IgD-negative memory B cell (primary cell): ENCODE measurements at regions not wholly inside any gene's neighbourhood (a gene's known extent, or its start where the extent isn't known, plus 50 kb on each side); places are given as distances from the start of the nearest gene placed in this dataset.
"Not testable (repeated sequence)": the region's sequence is repeated elsewhere in the genome, so short reads cannot be mapped to it uniquely, and the experiment has no call there.

Experiments used
- H3K27ac Mint-ChIP-seq, 3 donors: one replicate each; pipeline ENCODE4 v1.8.0; 2020 to 2022; ENCODE audit warnings: mild to moderate bottlenecking in 3 of 3, mixed read lengths in 3 of 3, moderate library complexity in 1 of 3
- H3K27me3 Mint-ChIP-seq: one replicate; pipeline ENCODE4 v1.8.0; 2021; ENCODE audit warnings: mixed read lengths
- H3K36me3 Mint-ChIP-seq: one replicate; pipeline ENCODE4 v1.8.0; 2020; ENCODE audit warnings: mild to moderate bottlenecking, mixed read lengths
- H3K4me1 Mint-ChIP-seq, 3 donors: one replicate each; pipeline ENCODE4 v1.8.0; 2020 to 2022; ENCODE audit warnings: mixed read lengths in 3 of 3, mild to moderate bottlenecking in 1 of 3
- H3K4me3 Mint-ChIP-seq, 4 donors: one replicate each; pipeline ENCODE4 v1.8.0; 2020 to 2022; ENCODE audit warnings: mild to moderate bottlenecking in 4 of 4, mixed read lengths in 4 of 4, moderate library complexity in 3 of 4
- H3K9me3 Mint-ChIP-seq, 3 donors: one replicate each; pipeline ENCODE4 v1.8.0; 2020 to 2021; ENCODE audit warnings: mixed read lengths in 3 of 3, mild to moderate bottlenecking in 1 of 3

DNA sequence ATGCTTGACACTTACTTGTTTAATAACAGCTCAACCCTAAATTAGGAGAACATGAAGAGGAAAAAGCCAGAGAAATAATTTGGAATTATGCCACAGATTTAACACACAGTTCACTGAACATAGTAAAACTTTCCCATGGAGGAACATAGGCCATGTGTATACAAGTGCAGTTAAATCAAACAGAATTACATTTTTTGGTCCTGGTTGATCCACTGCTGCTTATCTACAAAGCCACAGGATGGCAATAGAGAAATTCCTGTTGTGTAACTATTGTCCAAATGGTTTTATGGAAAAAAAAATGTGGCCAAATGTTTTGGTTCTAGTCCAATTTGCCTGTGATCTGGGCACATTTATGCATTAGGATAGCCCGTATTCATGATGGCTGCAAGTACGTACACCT lies 136.8 kb downstream of the ALDH8A1 start:
- no peaks in the 10 kb centered on the region for H3K9me3 Mint-ChIP-seq
- no peak overlapping the region for H3K4me3 Mint-ChIP-seq
- H3K4me1 Mint-ChIP-seq = no peaks in the 10 kb centered on the region
- H3K36me3 Mint-ChIP-seq = no peaks in the 10 kb centered on the region
- no peaks in the 10 kb centered on the region for H3K27me3 Mint-ChIP-seq
- no peak overlapping the region for H3K27ac Mint-ChIP-seq

DNA sequence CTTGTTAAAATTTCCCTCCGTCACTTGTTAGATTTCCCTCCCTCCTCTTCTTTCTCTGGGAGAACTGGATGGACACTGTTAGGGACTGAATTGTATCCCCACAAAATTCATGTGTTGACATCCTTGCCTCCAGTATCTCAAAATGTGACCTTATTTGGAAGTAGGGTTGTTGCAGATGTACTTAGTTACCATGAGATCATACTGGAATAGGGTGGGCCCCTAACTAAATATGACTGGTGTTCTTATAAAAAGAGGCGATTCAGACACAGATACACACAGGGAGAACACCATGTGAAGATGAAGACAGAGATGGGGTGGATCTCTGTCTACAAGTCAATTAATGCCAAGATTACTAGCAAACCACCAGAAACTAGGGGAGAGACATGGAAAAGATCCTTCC lies 139.5 kb downstream of the ALDH8A1 start:
- Mint-ChIP-seq H3K9me3 (no peaks in the 10 kb centered on the region), H3K4me3 (no peak overlapping the region)

DNA sequence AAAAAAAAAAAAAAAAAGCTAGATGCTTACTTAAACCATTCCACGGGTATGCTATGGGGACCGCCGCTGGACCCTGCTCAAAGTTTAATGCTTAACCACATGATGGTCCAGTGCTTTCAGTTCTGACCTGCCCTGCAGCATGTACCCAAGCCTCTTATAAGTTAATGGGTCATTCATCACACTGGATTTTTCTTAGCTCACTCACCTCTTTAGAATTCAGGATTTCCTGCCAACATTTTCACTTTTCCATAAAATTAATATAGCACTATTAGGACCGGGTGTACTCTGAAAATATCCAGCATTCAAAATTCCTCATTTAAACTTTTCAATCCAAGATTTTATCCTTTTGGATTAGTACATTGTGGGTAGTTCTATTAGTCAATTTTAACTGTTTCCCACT lies 140.8 kb downstream of the ALDH8A1 start:
- Mint-ChIP-seq H3K4me3 (no peak overlapping the region), H3K27me3 (peaks cover 2% of the 10 kb centered on the region), H3K9me3 (no peaks in the 10 kb centered on the region), H3K4me1 (no peaks in the 10 kb centered on the region), H3K36me3 (no peaks in the 10 kb centered on the region), H3K27ac (no peak overlapping the region)

More for the DNA sequence above, 139.5 kb downstream of the ALDH8A1 start:
- Mint-ChIP-seq H3K36me3 (no peaks in the 10 kb centered on the region), H3K4me1 (no peaks in the 10 kb centered on the region), H3K27ac (no peak overlapping the region), H3K27me3 (peaks cover 2% of the 10 kb centered on the region)

DNA sequence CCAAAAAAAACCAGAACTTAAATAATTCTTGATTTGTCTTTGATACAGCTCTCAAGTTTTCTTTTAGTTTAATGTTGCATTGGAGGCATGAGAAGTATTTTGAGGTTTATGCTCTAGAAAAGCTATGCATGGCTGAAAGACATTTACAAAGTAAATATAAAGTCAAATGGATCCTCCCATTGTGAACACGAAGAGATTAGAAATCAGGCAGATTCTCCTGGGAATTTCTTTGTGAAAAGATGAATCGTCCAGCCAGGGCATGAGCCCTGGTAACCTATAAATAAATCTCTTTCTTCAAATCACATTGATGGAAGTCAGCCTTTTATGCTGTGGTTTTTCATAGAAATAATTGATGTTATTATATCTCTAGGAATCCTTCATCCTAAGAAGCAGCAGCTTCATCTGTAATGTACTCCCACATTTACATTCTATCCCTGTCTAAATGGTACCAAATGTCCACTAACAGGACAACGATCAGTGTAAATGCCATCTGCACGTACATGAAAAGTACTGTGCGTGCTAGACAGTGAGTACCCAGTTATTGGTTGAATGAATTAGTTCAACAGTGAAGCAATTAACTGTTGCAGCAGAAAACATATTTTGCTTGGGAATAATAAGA lies 143.6 kb downstream of the ALDH8A1 start:
- no peaks in the 10 kb centered on the region for H3K4me1 Mint-ChIP-seq
- no peak overlapping the region for H3K4me3 Mint-ChIP-seq
- H3K27me3 Mint-ChIP-seq = peaks cover 2% of the 10 kb centered on the region
- no peak overlapping the region for H3K27ac Mint-ChIP-seq
- no peaks in the 10 kb centered on the region for H3K36me3 Mint-ChIP-seq
- no peaks in the 10 kb centered on the region for H3K9me3 Mint-ChIP-seq

DNA sequence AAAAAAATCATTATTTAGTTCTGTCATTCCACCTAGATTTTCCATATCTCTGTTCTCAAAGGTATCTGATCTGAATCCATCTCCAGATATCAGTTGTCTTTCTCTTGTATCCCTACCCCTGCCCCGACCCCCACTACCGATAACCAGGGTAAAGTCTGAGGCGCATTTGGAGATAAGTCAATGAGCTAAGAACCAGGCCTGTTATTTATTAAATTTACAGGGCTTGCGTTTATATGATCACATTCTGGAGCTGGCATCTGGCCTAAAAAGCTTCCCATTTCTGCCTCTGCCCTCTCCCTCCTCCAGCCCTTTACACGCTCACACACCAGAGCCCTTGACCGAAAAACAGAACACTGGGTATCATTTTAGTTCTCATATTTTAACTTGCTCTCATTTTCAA lies 144.7 kb downstream of the ALDH8A1 start:
- Mint-ChIP-seq H3K36me3 (no peaks in the 10 kb centered on the region), H3K4me3 (no peak overlapping the region), H3K9me3 (no peaks in the 10 kb centered on the region), H3K4me1 (no peaks in the 10 kb centered on the region), H3K27ac (no peak overlapping the region), H3K27me3 (peaks cover 2% of the 10 kb centered on the region)

DNA sequence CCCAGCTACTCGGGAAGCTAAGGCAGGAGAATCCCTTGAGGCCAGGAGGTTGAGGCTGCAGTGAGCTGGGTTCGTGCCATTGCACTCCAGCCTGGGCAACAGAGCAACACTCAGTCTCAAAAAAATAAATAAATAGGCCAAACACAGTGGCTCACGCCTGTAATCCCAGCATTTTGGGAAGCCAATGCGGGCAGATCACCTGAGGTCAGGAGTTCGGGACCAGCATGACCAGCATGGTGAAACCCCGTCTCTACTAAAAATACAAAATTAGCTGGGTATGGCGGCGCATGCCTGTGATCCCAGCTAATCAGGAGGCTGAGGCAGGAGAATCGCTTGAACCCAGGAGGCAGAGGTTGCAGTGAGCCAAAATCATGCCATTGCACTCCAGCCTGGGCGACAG lies 145.6 kb downstream of the ALDH8A1 start:
- H3K36me3 Mint-ChIP-seq, H3K9me3 Mint-ChIP-seq, H3K27ac Mint-ChIP-seq, H3K4me1 Mint-ChIP-seq, H3K27me3 Mint-ChIP-seq, H3K4me3 Mint-ChIP-seq: not testable (repeated sequence)

DNA sequence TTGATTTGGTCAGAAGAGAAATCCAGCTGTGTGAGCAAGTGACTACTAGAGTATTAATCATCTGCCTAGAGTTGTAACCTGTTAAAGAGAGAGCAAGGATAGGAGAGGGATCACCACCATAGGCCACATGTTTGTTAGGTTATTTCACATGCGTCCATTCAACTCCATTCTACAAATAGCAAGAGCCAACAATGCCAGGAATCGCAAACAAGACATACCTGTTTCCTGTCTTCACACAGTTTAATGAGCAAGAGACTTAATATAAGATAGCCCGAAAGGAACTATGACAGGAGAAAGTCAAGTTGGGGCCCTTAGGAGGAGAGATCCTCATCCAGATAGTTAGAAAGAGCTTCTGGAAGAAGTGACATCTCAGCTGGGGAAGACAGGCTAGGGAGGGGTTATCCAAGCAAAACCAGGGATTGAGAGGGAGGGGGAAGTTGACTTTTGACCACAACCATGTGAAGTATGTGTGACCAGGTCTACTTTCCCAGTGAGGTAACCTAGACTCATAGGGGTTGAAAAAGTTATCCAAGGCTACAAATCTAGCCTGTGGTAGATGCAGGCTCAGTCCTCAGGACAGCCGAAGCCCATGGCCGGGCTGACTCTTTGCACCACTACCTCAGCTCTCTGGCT lies 147.4 kb downstream of the ALDH8A1 start:
- Mint-ChIP-seq H3K27ac (no peak overlapping the region), H3K9me3 (no peaks in the 10 kb centered on the region), H3K36me3 (peaks cover 2% of the 10 kb centered on the region), H3K4me3 (no peak overlapping the region), H3K27me3 (peaks cover 2% of the 10 kb centered on the region), H3K4me1 (no peaks in the 10 kb centered on the region)

DNA sequence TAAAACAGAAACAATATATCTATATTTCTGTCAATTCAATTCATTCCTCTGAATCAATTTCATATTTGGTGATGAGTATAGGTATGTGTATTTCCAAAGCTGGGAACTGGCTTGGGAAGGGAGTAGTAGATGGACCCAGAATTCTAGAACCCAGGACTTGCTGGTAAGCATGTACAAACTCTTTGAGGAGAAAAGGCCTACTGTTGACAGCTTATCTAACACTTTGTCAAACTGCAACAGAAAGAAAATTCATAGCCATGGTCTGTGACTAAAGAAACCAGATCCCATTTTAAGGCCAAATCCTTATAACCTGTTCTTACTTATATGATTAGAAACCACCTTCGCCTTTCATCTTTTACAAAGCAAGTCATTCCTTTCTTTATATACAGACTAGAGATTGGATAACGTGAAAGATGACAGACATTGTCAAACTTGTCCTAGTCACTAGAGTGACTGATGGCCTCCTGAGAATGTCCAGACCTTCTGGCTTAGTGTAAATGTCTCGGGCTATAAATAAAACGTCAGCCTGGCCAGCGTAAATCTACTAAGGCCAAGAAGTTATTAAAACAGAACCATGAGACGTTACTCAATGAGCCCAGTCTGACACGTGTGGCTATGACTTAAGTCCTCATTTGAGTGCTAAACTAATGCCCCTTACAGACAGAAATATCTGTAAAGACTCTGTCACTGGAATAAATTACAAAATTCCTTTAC lies 152.3 kb downstream of the ALDH8A1 start:
- Mint-ChIP-seq H3K9me3 (peaks cover 0 to 8% (median 0%) of the 10 kb centered on the region in 3 donors), H3K27me3 (no peaks in the 10 kb centered on the region), H3K36me3 (peaks cover 2% of the 10 kb centered on the region), H3K4me3 (no peak overlapping the region), H3K4me1 (no peaks in the 10 kb centered on the region), H3K27ac (no peak overlapping the region)

DNA sequence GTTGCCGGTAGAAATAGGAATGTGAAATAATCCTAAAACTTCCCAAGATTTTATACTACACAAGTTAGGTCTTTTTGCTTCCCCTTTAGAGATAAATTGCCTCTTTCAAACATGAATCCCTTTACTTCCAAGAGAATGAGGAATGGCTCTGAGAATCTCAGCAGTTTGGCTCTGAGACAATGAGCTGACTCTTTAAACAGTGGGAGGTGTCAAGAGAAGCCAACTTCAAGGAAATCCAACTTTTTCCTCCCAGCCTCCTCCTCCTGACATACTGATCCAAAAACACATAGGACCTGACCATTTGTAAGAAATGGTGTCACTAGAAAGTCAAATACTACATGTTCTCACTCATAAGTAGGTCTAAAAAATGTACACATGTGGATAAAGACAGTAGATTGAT lies 154.2 kb downstream of the ALDH8A1 start:
- no peaks in the 10 kb centered on the region for H3K27me3 Mint-ChIP-seq
- H3K4me3 Mint-ChIP-seq = no peak overlapping the region
- H3K9me3 Mint-ChIP-seq = peaks cover 4 to 17% (median 10%) of the 10 kb centered on the region in 3 donors
- no peak overlapping the region for H3K27ac Mint-ChIP-seq
- H3K36me3 Mint-ChIP-seq = peaks cover 9% of the 10 kb centered on the region
- H3K4me1 Mint-ChIP-seq = no peaks in the 10 kb centered on the region

DNA sequence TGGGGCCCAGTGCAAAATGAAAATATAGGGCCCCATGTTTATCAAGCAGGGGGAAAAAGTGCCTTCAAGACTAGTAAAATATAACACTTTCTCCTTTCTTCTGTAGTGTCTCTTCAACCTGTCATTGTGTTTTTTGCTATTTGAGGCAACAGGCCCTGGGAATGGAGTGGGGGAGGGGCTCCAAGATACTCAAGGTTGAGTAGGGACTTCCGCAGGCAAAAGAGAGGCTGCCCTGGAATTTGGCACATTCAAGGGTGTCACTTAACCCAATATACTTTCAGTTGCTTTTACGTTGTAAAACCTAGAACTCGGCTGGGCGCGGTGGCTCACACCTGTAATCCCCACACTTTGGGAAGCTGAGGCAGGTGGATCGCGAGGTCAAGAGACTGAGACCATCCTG lies 154.9 kb downstream of the ALDH8A1 start:
- peaks cover 6 to 17% (median 16%) of the 10 kb centered on the region in 3 donors for H3K9me3 Mint-ChIP-seq
- H3K4me3 Mint-ChIP-seq = no peak overlapping the region
- no peaks in the 10 kb centered on the region for H3K4me1 Mint-ChIP-seq
- H3K36me3 Mint-ChIP-seq = peaks cover 8% of the 10 kb centered on the region
- H3K27me3 Mint-ChIP-seq = no peaks in the 10 kb centered on the region
- H3K27ac Mint-ChIP-seq = no peak overlapping the region

DNA sequence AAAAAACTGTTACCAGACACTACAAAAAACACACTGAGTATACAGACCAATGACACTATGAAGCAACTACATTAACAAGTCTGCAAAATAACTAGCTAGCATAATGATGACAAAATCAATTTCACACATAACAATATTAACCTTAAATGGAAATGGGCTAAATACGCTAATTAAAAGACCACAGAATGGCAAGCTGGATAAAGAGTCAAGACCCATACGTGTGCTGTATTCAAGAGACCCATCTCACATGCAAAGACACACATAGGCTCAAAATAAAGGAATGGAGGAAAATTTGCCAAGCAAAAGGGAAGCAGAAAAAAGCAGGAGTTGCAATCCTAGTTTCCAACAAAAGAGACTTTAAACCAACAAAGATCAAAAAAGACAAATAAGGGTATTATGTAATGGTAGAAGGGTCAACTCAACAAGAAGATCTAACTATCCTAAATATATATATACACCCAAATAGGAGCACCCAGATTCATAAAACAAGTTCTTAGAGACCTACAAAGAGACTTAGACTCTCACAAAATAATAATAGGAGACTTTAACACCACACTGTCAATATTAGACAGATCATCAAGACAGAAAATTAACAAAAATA lies 158.6 kb downstream of the ALDH8A1 start:
- peaks cover 6 to 20% (median 16%) of the 10 kb centered on the region in 3 donors for H3K9me3 Mint-ChIP-seq
- not testable (repeated sequence) for H3K27ac Mint-ChIP-seq

DNA sequence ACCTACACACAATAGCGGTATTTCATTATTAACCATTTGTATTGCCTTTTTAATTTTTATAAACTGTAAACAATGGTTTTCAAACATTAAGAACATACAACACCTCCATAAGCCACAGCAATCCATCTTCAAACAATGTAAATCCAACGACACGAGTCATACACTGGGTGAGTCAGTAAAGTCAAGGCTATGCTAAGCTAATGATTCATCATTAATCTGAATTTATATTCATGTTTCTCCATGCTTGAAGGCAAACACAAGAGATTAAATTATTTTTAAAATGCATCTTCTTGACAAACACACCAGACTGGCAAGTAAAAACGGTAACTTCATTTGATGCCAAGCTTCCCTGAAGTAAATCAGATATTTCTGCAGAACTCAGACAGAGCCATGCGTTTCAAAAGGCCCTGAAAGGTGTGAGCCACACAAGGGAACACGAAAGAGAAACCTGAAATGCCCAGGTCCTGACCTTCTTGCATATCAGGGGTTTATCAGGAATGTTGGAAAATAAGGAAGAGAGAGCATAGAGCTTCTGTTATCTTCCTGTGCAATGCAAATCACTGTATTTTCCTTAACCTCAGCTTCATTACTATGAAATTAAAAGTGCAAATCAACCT lies 162.5 kb downstream of the ALDH8A1 start:
- H3K4me3 Mint-ChIP-seq = no peak overlapping the region
- H3K27ac Mint-ChIP-seq = no peak overlapping the region
- H3K9me3 Mint-ChIP-seq = peaks cover 6 to 16% (median 10%) of the 10 kb centered on the region in 3 donors
- no peaks in the 10 kb centered on the region for H3K4me1 Mint-ChIP-seq
- peaks cover 8% of the 10 kb centered on the region for H3K36me3 Mint-ChIP-seq
- H3K27me3 Mint-ChIP-seq = peaks cover 4% of the 10 kb centered on the region

More for the DNA sequence above, 158.6 kb downstream of the ALDH8A1 start:
- H3K36me3 Mint-ChIP-seq, H3K27me3 Mint-ChIP-seq, H3K4me1 Mint-ChIP-seq: not testable (repeated sequence)
- H3K4me3 Mint-ChIP-seq = peak overlapping the region in 1 of 4 donors; percentile 14

DNA sequence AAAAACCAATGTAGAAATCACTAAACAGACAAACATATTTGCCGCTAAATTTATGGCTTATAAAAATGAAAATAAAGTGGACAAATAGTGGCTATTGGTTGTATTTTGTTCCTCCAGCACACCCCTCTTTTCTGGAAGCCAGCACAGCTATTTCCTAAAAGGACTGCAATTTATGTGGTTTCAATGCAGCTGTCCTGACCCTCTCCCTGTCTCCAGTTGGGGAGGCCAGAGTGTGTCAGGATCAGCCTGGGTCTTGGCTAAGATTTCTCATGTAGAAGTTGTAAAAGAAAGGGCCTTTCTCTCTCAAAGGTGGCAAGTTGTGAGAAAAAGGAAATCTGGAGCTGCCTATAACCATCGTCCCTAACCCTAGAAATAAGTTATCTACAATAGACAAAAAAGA lies 165.6 kb downstream of the ALDH8A1 start:
- Mint-ChIP-seq H3K4me1 (no peaks in the 10 kb centered on the region), H3K27ac (no peak overlapping the region), H3K9me3 (peaks cover under 1 to 6% (median 3%) of the 10 kb centered on the region in 3 donors), H3K27me3 (peaks cover 4% of the 10 kb centered on the region), H3K36me3 (peaks cover 2% of the 10 kb centered on the region), H3K4me3 (no peak overlapping the region)

DNA sequence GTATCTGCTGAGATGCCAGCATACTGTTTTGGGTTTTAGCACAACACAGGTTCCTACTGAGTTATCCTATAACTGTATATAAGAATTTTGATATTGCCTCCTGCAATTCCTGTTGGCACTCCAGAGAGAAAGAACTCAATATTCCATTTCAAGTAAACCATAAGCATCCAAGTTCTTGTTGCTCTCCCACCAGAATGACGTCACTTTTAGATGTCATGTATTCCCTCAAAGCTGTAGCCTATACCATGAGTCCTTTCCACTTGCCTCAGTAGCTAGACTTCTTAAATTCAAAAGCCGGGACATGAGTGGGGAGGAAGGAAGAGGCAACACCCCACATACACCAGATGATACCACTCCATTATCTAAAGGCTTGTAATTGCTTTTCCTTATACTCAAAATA lies 171.5 kb downstream of the ALDH8A1 start:
- Mint-ChIP-seq H3K27me3 (peaks cover 11% of the 10 kb centered on the region), H3K27ac (no peak overlapping the region), H3K36me3 (no peaks in the 10 kb centered on the region), H3K4me3 (no peak overlapping the region), H3K4me1 (no peaks in the 10 kb centered on the region), H3K9me3 (peaks cover 2 to 12% (median 8%) of the 10 kb centered on the region in 3 donors)

DNA sequence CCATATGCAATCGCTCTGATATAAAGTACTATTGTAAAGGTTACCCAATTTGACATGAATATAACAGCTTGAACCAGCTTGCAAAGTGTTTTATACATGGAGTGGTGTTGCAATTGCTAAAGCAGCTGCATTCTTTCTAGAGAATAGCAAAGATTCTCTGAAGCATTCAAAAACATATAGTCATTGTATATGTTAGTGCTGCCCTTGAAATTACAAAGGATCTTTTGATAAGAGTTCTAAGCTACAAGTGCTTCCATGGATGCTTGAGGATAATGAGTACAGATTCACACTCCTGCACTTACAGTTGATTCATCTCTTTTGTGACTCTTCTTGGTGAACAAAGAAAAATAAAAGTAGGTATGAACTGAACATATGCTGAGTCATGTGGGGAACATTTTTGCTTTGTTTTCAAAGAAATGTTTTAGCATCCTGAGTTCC lies 175.7 kb downstream of the ALDH8A1 start:
- no peaks in the 10 kb centered on the region for H3K36me3 Mint-ChIP-seq
- H3K9me3 Mint-ChIP-seq = peaks cover 2 to 6% (median 6%) of the 10 kb centered on the region in 3 donors
- H3K4me3 Mint-ChIP-seq = no peak overlapping the region
- peaks cover 17% of the 10 kb centered on the region for H3K27me3 Mint-ChIP-seq
- H3K4me1 Mint-ChIP-seq = no peaks in the 10 kb centered on the region
- H3K27ac Mint-ChIP-seq = no peak overlapping the region
